Caco-2 (cell line): ENCODE measurements at regions not wholly inside any gene's neighbourhood (a gene's known extent, or its start where the extent isn't known, plus 50 kb on each side); places are given as distances from the start of the nearest gene placed in this dataset.

Experiments
- BruUV-seq: library from RNA; stranded (reverse); fragments of 400-500 nt; replicated peaks from 2 replicates; lab custom pipeline; 2021; lab: Mats Ljungman, UMichigan
- CTCF ChIA-PET: fragments of 300-600 bp; sonication (Branson Sonifier 250); formaldehyde crosslinking; loops from one replicate; lab custom pipeline; 2022; ENCODE audit warnings: antibody characterized with exemption; lab: Charles Lee
- POLR2A ChIA-PET: fragments of 300-600 bp; sonication (Branson Sonifier 250); formaldehyde crosslinking; loops from one replicate; lab custom pipeline; 2022; ENCODE audit warnings: antibody characterized with exemption; lab: Charles Lee
- DNase-seq, 2 experiments: peaks; one replicate each; pipeline versions ENCODE4 v3.0.0 to v3.0.0-alpha.2; 2020 to 2022
- H3K27me3 ChIP-seq: replicated peaks from 2 replicates; pipeline ENCODE4 v1.6.0; 2011; ENCODE audit warnings: low read length; ENCODE audit not compliant: control insufficient read depth, insufficient read depth
- H3K36me3 ChIP-seq: 2 replicates; pipeline ENCODE4 v1.5.1; 2011; ENCODE audit warnings: low read length; ENCODE audit not compliant: control insufficient read depth, insufficient read depth
- H3K4me1 ChIP-seq: fragments of 250-450 bp; sonication (Bioruptor Pico); 2 replicates; pipeline ENCODE4 v1.5.1; 2020; ENCODE audit warnings: mild to moderate bottlenecking
- H3K4me3 ChIP-seq: 2 replicates; pipeline ENCODE4 v1.5.1; 2011; ENCODE audit warnings: low read depth, mild to moderate bottlenecking, control low read depth, low read length
- H3K9me3 ChIP-seq: fragments of 250-450 bp; sonication (Bioruptor Pico); 2 replicates; pipeline ENCODE4 v1.5.1; 2020; ENCODE audit warnings: mild to moderate bottlenecking, moderate library complexity
- H3K27ac Mint-ChIP-seq: one replicate; pipeline ENCODE4 v1.8.0; 2022; ENCODE audit warnings: mixed read lengths; ENCODE audit not compliant: unreplicated experiment
- H3K27me3 Mint-ChIP-seq: one replicate; pipeline ENCODE4 v1.8.0; 2022; ENCODE audit warnings: mixed read lengths; ENCODE audit not compliant: insufficient read depth, unreplicated experiment
- H3K36me3 Mint-ChIP-seq: one replicate; pipeline ENCODE4 v1.8.0; 2022; ENCODE audit warnings: mild to moderate bottlenecking, mixed read lengths; ENCODE audit not compliant: insufficient read depth, unreplicated experiment
- H3K4me1 Mint-ChIP-seq: one replicate; pipeline ENCODE4 v1.8.0; 2022; ENCODE audit warnings: low read depth, mixed read lengths; ENCODE audit not compliant: unreplicated experiment
- H3K4me3 Mint-ChIP-seq: one replicate; pipeline ENCODE4 v1.8.0; 2022; ENCODE audit warnings: mild to moderate bottlenecking, moderate library complexity, mixed read lengths; ENCODE audit not compliant: unreplicated experiment
- H3K9me3 Mint-ChIP-seq: one replicate; pipeline ENCODE4 v1.8.0; 2022; ENCODE audit warnings: mixed read lengths; ENCODE audit not compliant: unreplicated experiment
- CTCF ChIP-seq, 2 experiments: fragments of 200-600 bp in 1 of 2; IDR thresholded peaks; 1 replicate in 1 of 2; 2 replicates in 1 of 2; pipeline versions ENCODE4 v1.5.1 to v1.8.0; 2011 to 2022; ENCODE audit warnings: antibody characterized with exemption in 1 of 2, control low read depth in 1 of 2, inconsistent platforms in 1 of 2, low read depth in 1 of 2, low read length in 1 of 2, mild to moderate bottlenecking in 1 of 2, moderate library complexity in 1 of 2; ENCODE audit not compliant: insufficient read depth in 1 of 2, severe bottlenecking in 1 of 2, unreplicated experiment in 1 of 2
- intact Hi-C: fragments of 100-400 bp; cut with micrococcal nuclease; formaldehyde crosslinking; loops from one replicate; pipeline ENCODE4 v1.10.0; 2022; ENCODE audit not compliant: unreplicated experiment

GRCh38 chr19:31168106-31168625, 181.1 kb downstream of the TSHZ3 start:
- peaks cover 23% of the 10 kb centered on the region for H3K27me3 Mint-ChIP-seq
- no peaks in the 10 kb centered on the region for H3K4me1 Mint-ChIP-seq
- CTCF ChIA-PET = no interaction called here
- H3K36me3 Mint-ChIP-seq = no peaks in the 10 kb centered on the region
- POLR2A ChIA-PET = no interaction called here
- DNase-seq = no peak
- TF ChIP-seq CTCF (IDR thresholded peaks at IDR 0.05; ENCODE audit: insufficient read depth in 1 of 2, low read depth in 1 of 2, low read length in 1 of 2, severe bottlenecking in 1 of 2, unreplicated experiment in 1 of 2) = no peak
- no TSS peak for BruUV-seq
- Histone ChIP-seq H3K27me3 (no peaks in the 10 kb centered on the region), H3K36me3 (no peaks in the 10 kb centered on the region), H3K9me3 (no peaks in the 10 kb centered on the region), H3K4me1 (no peaks in the 10 kb centered on the region), H3K4me3 (no peak overlapping the region)
- no peak overlapping the region for H3K4me3 Mint-ChIP-seq
- H3K9me3 Mint-ChIP-seq = peaks cover 9% of the 10 kb centered on the region
- H3K27ac Mint-ChIP-seq = no peak overlapping the region
- intact Hi-C loops = no loop called here

GRCh38 chr19:31167690-31168089, 181.5 kb downstream of the TSHZ3 start:
- Mint-ChIP-seq H3K4me3 (no peak overlapping the region), H3K4me1 (no peaks in the 10 kb centered on the region), H3K9me3 (peaks cover 9% of the 10 kb centered on the region), H3K27ac (no peak overlapping the region), H3K27me3 (peaks cover 22% of the 10 kb centered on the region), H3K36me3 (no peaks in the 10 kb centered on the region)
- no peak for TF ChIP-seq CTCF (IDR thresholded peaks at IDR 0.05; ENCODE audit: insufficient read depth in 1 of 2, low read depth in 1 of 2, low read length in 1 of 2, severe bottlenecking in 1 of 2, unreplicated experiment in 1 of 2)
- Histone ChIP-seq H3K4me1 (no peaks in the 10 kb centered on the region), H3K27me3 (no peaks in the 10 kb centered on the region), H3K36me3 (no peaks in the 10 kb centered on the region), H3K4me3 (no peak overlapping the region), H3K9me3 (no peaks in the 10 kb centered on the region)
- POLR2A ChIA-PET = no interaction called here
- CTCF ChIA-PET = no interaction called here
- DNase-seq = no peak
- intact Hi-C loops = no loop called here
- no TSS peak for BruUV-seq

- ChIA-PET CTCF (no interaction called here), POLR2A (no interaction called here)
- DNase-seq = no peak
- Histone ChIP-seq H3K9me3 (no peaks in the 10 kb centered on the region), H3K4me1 (no peaks in the 10 kb centered on the region), H3K27me3 (no peaks in the 10 kb centered on the region), H3K36me3 (no peaks in the 10 kb centered on the region), H3K4me3 (no peak overlapping the region)
- BruUV-seq = no TSS peak
- Mint-ChIP-seq H3K9me3 (peaks cover 9% of the 10 kb centered on the region), H3K36me3 (no peaks in the 10 kb centered on the region), H3K27me3 (peaks cover 17% of the 10 kb centered on the region), H3K27ac (no peak overlapping the region), H3K4me3 (no peak overlapping the region), H3K4me1 (no peaks in the 10 kb centered on the region)
- no peak for TF ChIP-seq CTCF (IDR thresholded peaks at IDR 0.05; ENCODE audit: insufficient read depth in 1 of 2, low read depth in 1 of 2, low read length in 1 of 2, severe bottlenecking in 1 of 2, unreplicated experiment in 1 of 2)
- intact Hi-C loops = no loop called here
Observed at GRCh38 chr19:31166206-31166605, 183.0 kb downstream of the TSHZ3 start.
